Osteoblast (primary cell): ENCODE measurements at regions not wholly inside any gene's neighbourhood (a gene's known extent, or its start where the extent isn't known, plus 50 kb on each side); places are given as distances from the start of the nearest gene placed in this dataset.

Source experiments
- DNase-seq: peaks from one replicate; pipeline ENCODE4 v3.0.0; 2011; ENCODE audit warnings: low spot score, mixed read lengths; ENCODE audit not compliant: insufficient read length; ENCODE audit errors: missing footprints
- H2AFZ ChIP-seq: 2 replicates; pipeline ENCODE4 v1.6.0; 2011; ENCODE audit warnings: mild to moderate bottlenecking, low read length
- H3K27ac ChIP-seq: 2 replicates; pipeline ENCODE4 v1.5.1; 2011; ENCODE audit warnings: mild to moderate bottlenecking, low read depth, low read length, moderate library complexity
- H3K27me3 ChIP-seq: 2 replicates; pipeline ENCODE4 v1.6.0; 2012; ENCODE audit warnings: mild to moderate bottlenecking, control low read depth, inconsistent platforms, low read length, moderate library complexity; ENCODE audit not compliant: insufficient read depth
- H3K36me3 ChIP-seq: 2 replicates; pipeline ENCODE4 v1.5.1; 2011; ENCODE audit warnings: mild to moderate bottlenecking, low read length, control low read depth, moderate library complexity; ENCODE audit not compliant: insufficient read depth
- H3K4me1 ChIP-seq: 2 replicates; pipeline ENCODE4 v1.5.1; 2011; ENCODE audit warnings: mild to moderate bottlenecking, low read length, control low read depth, moderate library complexity; ENCODE audit not compliant: insufficient read depth
- H3K4me2 ChIP-seq: 2 replicates; pipeline ENCODE4 v1.6.0; 2011; ENCODE audit warnings: mild to moderate bottlenecking, low read length; ENCODE audit not compliant: insufficient read depth
- H3K4me3 ChIP-seq: fragments of 200-600 bp; sonication (generic); 3 replicates; pipeline ENCODE4 v1.5.1; 2012; ENCODE audit warnings: mild to moderate bottlenecking, low read length, inconsistent platforms; ENCODE audit not compliant: insufficient read depth
- H3K79me2 ChIP-seq: 2 replicates; pipeline ENCODE4 v1.6.0; 2012; ENCODE audit warnings: mild to moderate bottlenecking, low read length, control low read depth, inconsistent platforms; ENCODE audit not compliant: insufficient read depth
- H3K9me3 ChIP-seq: 2 replicates; pipeline ENCODE4 v1.5.1; 2011; ENCODE audit warnings: low read depth, low read length, control low read depth
- H4K20me1 ChIP-seq: 2 replicates; pipeline ENCODE4 v1.6.0; 2012; ENCODE audit warnings: mild to moderate bottlenecking, low read length, control low read depth; ENCODE audit not compliant: insufficient read depth
- TF ChIP-seq, protein P1 (sequence below): IDR thresholded peaks from 2 replicates; pipeline ENCODE4 v1.5.1; 2011; ENCODE audit warnings: mild to moderate bottlenecking, low read depth, low read length, moderate library complexity; ENCODE audit errors: extremely low read depth

- Histone ChIP-seq H3K27me3 (no peaks in the 10 kb centered on the region), H3K4me2 (no peak overlapping the region), H3K79me2 (no peaks in the 10 kb centered on the region), H3K27ac (no peak overlapping the region), H3K4me1 (peaks cover 12% of the 10 kb centered on the region), H3K36me3 (no peaks in the 10 kb centered on the region), H2AFZ (no peak overlapping the region), H4K20me1 (no peaks in the 10 kb centered on the region), H3K9me3 (no peaks in the 10 kb centered on the region), H3K4me3 (no peak overlapping the region)
- no peak for DNase-seq
- TF ChIP-seq, protein P1, sequence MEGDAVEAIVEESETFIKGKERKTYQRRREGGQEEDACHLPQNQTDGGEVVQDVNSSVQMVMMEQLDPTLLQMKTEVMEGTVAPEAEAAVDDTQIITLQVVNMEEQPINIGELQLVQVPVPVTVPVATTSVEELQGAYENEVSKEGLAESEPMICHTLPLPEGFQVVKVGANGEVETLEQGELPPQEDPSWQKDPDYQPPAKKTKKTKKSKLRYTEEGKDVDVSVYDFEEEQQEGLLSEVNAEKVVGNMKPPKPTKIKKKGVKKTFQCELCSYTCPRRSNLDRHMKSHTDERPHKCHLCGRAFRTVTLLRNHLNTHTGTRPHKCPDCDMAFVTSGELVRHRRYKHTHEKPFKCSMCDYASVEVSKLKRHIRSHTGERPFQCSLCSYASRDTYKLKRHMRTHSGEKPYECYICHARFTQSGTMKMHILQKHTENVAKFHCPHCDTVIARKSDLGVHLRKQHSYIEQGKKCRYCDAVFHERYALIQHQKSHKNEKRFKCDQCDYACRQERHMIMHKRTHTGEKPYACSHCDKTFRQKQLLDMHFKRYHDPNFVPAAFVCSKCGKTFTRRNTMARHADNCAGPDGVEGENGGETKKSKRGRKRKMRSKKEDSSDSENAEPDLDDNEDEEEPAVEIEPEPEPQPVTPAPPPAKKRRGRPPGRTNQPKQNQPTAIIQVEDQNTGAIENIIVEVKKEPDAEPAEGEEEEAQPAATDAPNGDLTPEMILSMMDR = no peak
Observed at GRCh38 chr5:115379622-115380344, 83.3 kb upstream of the CCDC112 start.

DNA sequence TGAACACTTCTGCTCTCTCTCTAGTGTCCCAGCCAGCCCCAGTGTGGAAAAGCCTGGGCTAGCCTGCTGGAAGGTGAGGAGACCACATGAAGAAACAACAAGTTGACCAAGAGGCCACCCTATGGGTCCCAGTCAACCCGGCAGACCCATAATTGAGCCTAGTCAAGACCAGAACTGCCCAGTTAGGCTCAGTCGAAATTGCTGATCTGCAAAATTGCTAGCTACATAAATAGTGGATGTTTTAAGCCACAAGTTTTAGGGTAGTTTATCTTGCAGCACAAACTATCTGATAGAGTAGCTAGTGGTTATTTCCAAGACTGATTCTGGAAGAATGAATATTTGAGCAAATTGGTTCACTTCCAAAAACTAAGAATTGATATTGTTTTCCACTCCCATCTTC is 82.3 kb upstream of the CCDC112 start:
- Histone ChIP-seq H3K4me2 (no peak overlapping the region), H2AFZ (no peak overlapping the region), H3K4me3 (no peak overlapping the region), H4K20me1 (no peaks in the 10 kb centered on the region), H3K79me2 (no peaks in the 10 kb centered on the region), H3K27ac (no peak overlapping the region), H3K36me3 (no peaks in the 10 kb centered on the region), H3K4me1 (peaks cover 12% of the 10 kb centered on the region), H3K27me3 (no peaks in the 10 kb centered on the region), H3K9me3 (no peaks in the 10 kb centered on the region)
- no peak for DNase-seq
- TF ChIP-seq, protein P1 = no peak

DNA sequence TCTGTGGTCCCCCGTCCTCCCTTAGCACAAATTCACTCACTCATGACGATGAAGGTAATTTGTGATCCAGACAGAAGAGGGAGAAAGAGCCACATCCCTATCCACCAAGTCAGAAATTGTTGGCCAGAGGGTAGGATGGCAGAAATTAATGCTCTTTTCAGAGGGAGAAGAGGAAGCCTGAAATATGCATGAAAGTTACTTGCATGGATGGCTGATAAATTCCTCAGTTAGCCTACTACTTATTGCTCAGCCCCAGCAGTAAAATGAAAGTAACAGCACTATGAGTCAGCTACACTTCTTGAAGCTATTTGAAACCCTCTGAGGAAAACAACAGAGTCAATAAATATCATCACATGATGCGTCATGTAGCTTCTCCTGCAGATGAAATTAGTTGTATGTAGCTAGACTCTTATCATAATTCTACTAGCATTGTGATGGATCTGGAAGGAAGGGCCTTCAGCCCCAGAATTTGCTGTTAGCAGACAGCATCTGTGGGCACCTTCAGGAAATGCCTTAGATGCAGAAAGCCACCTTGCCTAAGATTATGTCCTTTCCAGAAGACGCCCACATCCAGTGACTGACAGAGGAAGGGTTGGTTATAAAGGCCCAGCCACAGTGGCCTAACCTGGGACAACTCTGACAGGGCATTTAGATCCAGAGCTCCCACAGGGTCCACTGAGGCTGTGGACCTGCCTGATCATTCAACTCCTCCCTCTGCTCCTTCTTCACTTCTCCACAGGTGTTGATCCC is 81.2 kb upstream of the CCDC112 start:
- peak overlapping the region; percentile 49 for H3K27ac ChIP-seq
- DNase-seq = peak; percentile 93
- no peaks in the 10 kb centered on the region for H3K27me3 ChIP-seq
- peak overlapping the region; percentile 74 for H3K4me2 ChIP-seq
- no peaks in the 10 kb centered on the region for H3K79me2 ChIP-seq
- no peak overlapping the region for H2AFZ ChIP-seq
- TF ChIP-seq, protein P1 = peak; percentile 53
- no peaks in the 10 kb centered on the region for H3K36me3 ChIP-seq
- peak overlapping the region; percentile 31 for H3K4me3 ChIP-seq
- no peaks in the 10 kb centered on the region for H4K20me1 ChIP-seq
- H3K9me3 ChIP-seq = no peaks in the 10 kb centered on the region
- H3K4me1 ChIP-seq = peaks cover 12% of the 10 kb centered on the region

DNA sequence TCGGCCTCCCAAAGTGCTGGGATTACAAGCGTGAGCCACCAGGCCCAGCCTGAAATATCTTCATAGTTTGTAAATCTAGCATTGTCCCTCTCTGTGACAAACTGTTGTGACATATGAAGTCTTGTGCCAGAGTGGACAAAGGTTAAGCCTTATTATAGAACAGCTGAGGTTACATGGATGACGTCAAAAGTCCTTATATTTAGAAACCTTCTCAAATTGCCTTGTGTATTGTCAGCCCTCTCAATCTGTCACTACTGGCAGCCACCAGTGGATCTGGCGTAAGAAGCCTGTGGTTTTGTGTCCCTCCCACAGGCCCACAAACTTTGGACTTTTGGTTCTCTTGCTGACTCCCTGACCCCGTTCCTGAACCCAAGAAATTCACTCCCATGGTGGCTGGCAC is 79.4 kb upstream of the CCDC112 start:
- Histone ChIP-seq H3K9me3 (no peaks in the 10 kb centered on the region), H3K36me3 (no peaks in the 10 kb centered on the region), H3K4me1 (peaks cover 12% of the 10 kb centered on the region), H4K20me1 (no peaks in the 10 kb centered on the region), H3K27ac (no peak overlapping the region), H2AFZ (peak overlapping the region; percentile 35), H3K79me2 (no peaks in the 10 kb centered on the region), H3K4me2 (no peak overlapping the region), H3K27me3 (no peaks in the 10 kb centered on the region), H3K4me3 (no peak overlapping the region)
- no peak for DNase-seq
- TF ChIP-seq, protein P1 = no peak
